Liver (tissue), 8 donors: ENCODE measurements at regions not wholly inside any gene's neighbourhood (a gene's known extent, or its start where the extent isn't known, plus 50 kb on each side); places are given as distances from the start of the nearest gene placed in this dataset.

Experiments used
- DNase-seq: peaks from one replicate; pipeline ENCODE4 v3.0.0-alpha.2; 2017; ENCODE audit warnings: low spot score
- H3K27ac ChIP-seq, 2 donors: one replicate each; pipeline ENCODE4 v1.7.0; 2013; ENCODE audit warnings: inconsistent platforms in 2 of 2, low read length in 2 of 2, control low read depth in 1 of 2, low read depth in 1 of 2, mild to moderate bottlenecking in 1 of 2
- H3K27me3 ChIP-seq, 4 donors: one replicate each; pipeline versions ENCODE4 v1.6.1 to v1.7.0; 2013; ENCODE audit warnings: low read length in 3 of 4, inconsistent platforms in 1 of 4, mild to moderate bottlenecking in 1 of 4, moderate library complexity in 1 of 4; ENCODE audit not compliant: control insufficient read depth in 4 of 4, insufficient read depth in 4 of 4
- H3K36me3 ChIP-seq, 4 donors: one replicate each; pipeline versions ENCODE4 v1.6.1 to v1.7.0; 2013; ENCODE audit warnings: low read length in 3 of 4, mild to moderate bottlenecking in 3 of 4, low read depth in 1 of 4, moderate library complexity in 1 of 4; ENCODE audit not compliant: control insufficient read depth in 4 of 4, insufficient read depth in 3 of 4
- H3K4me1 ChIP-seq, 4 donors: one replicate each; pipeline versions ENCODE4 v1.6.1 to v1.7.0; 2013; ENCODE audit warnings: low read length in 3 of 4, mild to moderate bottlenecking in 3 of 4, moderate library complexity in 1 of 4; ENCODE audit not compliant: control insufficient read depth in 4 of 4, insufficient read depth in 4 of 4
- H3K4me3 ChIP-seq, 3 donors: one replicate each; pipeline versions ENCODE4 v1.6.1 to v1.7.0; 2013; ENCODE audit warnings: low read length in 3 of 3, control low read depth in 1 of 3, low read depth in 1 of 3, mild to moderate bottlenecking in 1 of 3
- H3K9ac ChIP-seq, 2 donors: one replicate each; pipeline ENCODE4 v1.7.0; 2013; ENCODE audit warnings: low read length in 2 of 2, mild to moderate bottlenecking in 2 of 2, moderate library complexity in 2 of 2, control low read depth in 1 of 2, low read depth in 1 of 2
- H3K9me3 ChIP-seq, 4 donors: one replicate each; pipeline versions ENCODE4 v1.6.1 to v1.7.0; 2013; ENCODE audit warnings: low read length in 3 of 4; ENCODE audit not compliant: control insufficient read depth in 4 of 4
- ATF3 ChIP-seq: IDR thresholded peaks from 2 replicates; pipeline ENCODE4 v1.6.1; 2016; ENCODE audit warnings: antibody characterized with exemption
- CTCF ChIP-seq: fragments of 150-350 bp; IDR thresholded peaks from 2 replicates; pipeline ENCODE4 v1.5.1; 2017; ENCODE audit warnings: improper control_type of control experiment, low read depth, low read length; ENCODE audit not compliant: missing input control
- EGR1 ChIP-seq, 2 donors: IDR thresholded peaks; 2 replicates each; pipeline ENCODE4 v1.6.1; 2016 to 2018; ENCODE audit warnings: antibody characterized with exemption in 2 of 2, low read depth in 2 of 2
- FOXA1 ChIP-seq: IDR thresholded peaks from 2 replicates; pipeline ENCODE4 v1.6.1; 2016; ENCODE audit warnings: antibody characterized with exemption
- FOXA2 ChIP-seq: IDR thresholded peaks from 2 replicates; pipeline ENCODE4 v1.6.1; 2016; ENCODE audit warnings: antibody characterized with exemption
- GABPA ChIP-seq, 2 donors: IDR thresholded peaks in 1 of 2; conservative IDR thresholded peaks in 1 of 2; 2 replicates each; pipeline ENCODE4 v1.6.1; 2016; ENCODE audit warnings: antibody characterized with exemption in 2 of 2, mild to moderate bottlenecking in 1 of 2, moderate library complexity in 1 of 2
- HNF4A ChIP-seq, 2 donors: conservative IDR thresholded peaks; 2 replicates each; pipeline ENCODE4 v1.6.1; 2016; ENCODE audit warnings: antibody characterized with exemption in 2 of 2, mild to moderate bottlenecking in 2 of 2
- HNF4G ChIP-seq: IDR thresholded peaks from 2 replicates; pipeline ENCODE4 v1.6.1; 2016; ENCODE audit warnings: antibody characterized with exemption
- JUND ChIP-seq, 2 donors: IDR thresholded peaks; 2 replicates each; pipeline ENCODE4 v1.6.1; 2016; ENCODE audit warnings: antibody characterized with exemption in 2 of 2
- MAX ChIP-seq: IDR thresholded peaks from 2 replicates; pipeline ENCODE4 v1.6.1; 2016; ENCODE audit warnings: antibody characterized with exemption
- NR2F2 ChIP-seq: IDR thresholded peaks from 2 replicates; pipeline ENCODE4 v1.6.1; 2016; ENCODE audit warnings: antibody characterized with exemption
- RAD21 ChIP-seq, 2 donors: IDR thresholded peaks; 2 replicates each; pipeline ENCODE4 v1.6.1; 2016; ENCODE audit warnings: antibody characterized with exemption in 2 of 2, mild to moderate bottlenecking in 2 of 2
- REST ChIP-seq: IDR thresholded peaks from 2 replicates; pipeline ENCODE4 v1.6.1; 2016; ENCODE audit warnings: antibody characterized with exemption, mild to moderate bottlenecking
- RXRA ChIP-seq, 2 donors: IDR thresholded peaks; 2 replicates each; pipeline ENCODE4 v1.6.1; 2017 to 2018; ENCODE audit warnings: antibody characterized with exemption in 2 of 2, mild to moderate bottlenecking in 1 of 2
- TAF1 ChIP-seq: conservative IDR thresholded peaks from 2 replicates; pipeline ENCODE4 v1.6.1; 2016; ENCODE audit warnings: antibody characterized with exemption, mild to moderate bottlenecking
- YY1 ChIP-seq: IDR thresholded peaks from 2 replicates; pipeline ENCODE4 v1.6.1; 2016; ENCODE audit warnings: antibody characterized with exemption, mild to moderate bottlenecking
- WGBS: extraction: QIAGEN DNeasy Blood & Tissue Kit; methylation state at CpG from one replicate; pipeline ENCODE4 v1.1.7; 2013; 5-methylcytosine and 5-hydroxymethylcytosine counted together
- donor health status: healthy.
- donor health status: healthy.
- donor health status: healthy.
- donor health status: healthy.
- donor health status: healthy.

- TF ChIP-seq HNF4A (conservative IDR thresholded peaks at IDR 0.05) (no peak), RXRA (IDR thresholded peaks at IDR 0.05) (no peak), NR2F2 (no peak), YY1 (no peak)
Observed at GRCh38 chr20:60510356-60510755, 552.1 kb downstream of the CDH26 start.

GRCh38 chr20:60512443-60512842, 554.2 kb downstream of the CDH26 start:
- Histone ChIP-seq H3K4me1 (no peaks in the 10 kb centered on the region), H3K27me3 (peaks cover 0 to 3% (median 0%) of the 10 kb centered on the region in 4 donors), H3K9ac (no peak overlapping the region), H3K4me3 (no peak overlapping the region), H3K36me3 (no peaks in the 10 kb centered on the region), H3K27ac (no peak overlapping the region), H3K9me3 (no peaks in the 10 kb centered on the region)
- TF ChIP-seq TAF1 (no peak), HNF4A (conservative IDR thresholded peaks at IDR 0.05) (no peak), FOXA2 (no peak), MAX (no peak), HNF4G (no peak), EGR1 (IDR thresholded peaks at IDR 0.05; ENCODE audit: low read depth in 2 of 2) (no peak), JUND (IDR thresholded peaks at IDR 0.05) (no peak), GABPA (IDR thresholded peaks at IDR 0.05 in 1 of 2, conservative IDR thresholded peaks at IDR 0.05 in 1 of 2) (no peak), RAD21 (IDR thresholded peaks at IDR 0.05) (no peak), CTCF (no peak), REST (no peak), FOXA1 (no peak), ATF3 (no peak)
- DNase-seq: no peak
- WGBS: 72% methylated on average over 4 of the region's 4 CpGs

More at GRCh38 chr20:60510356-60510755, 552.1 kb downstream of the CDH26 start:
- 55% methylated on average over 4 of the region's 4 CpGs for WGBS
- no peak overlapping the region for H3K4me3 ChIP-seq
- no peaks in the 10 kb centered on the region for H3K36me3 ChIP-seq
- DNase-seq: no peak
- peaks cover 0 to 6% (median 0%) of the 10 kb centered on the region in 4 donors for H3K27me3 ChIP-seq
- H3K9me3 ChIP-seq: no peaks in the 10 kb centered on the region
- no peak overlapping the region for H3K27ac ChIP-seq
- H3K9ac ChIP-seq: no peak overlapping the region
- no peaks in the 10 kb centered on the region for H3K4me1 ChIP-seq
